IgD-negative memory B cell (primary cell): ENCODE measurements at regions not wholly inside any gene's neighbourhood (a gene's known extent, or its start where the extent isn't known, plus 50 kb on each side); places are given as distances from the start of the nearest gene placed in this dataset.

Experiments used
- H3K27ac Mint-ChIP-seq, 3 donors: one replicate each; pipeline ENCODE4 v1.8.0; 2020 to 2022; ENCODE audit warnings: mild to moderate bottlenecking in 3 of 3, mixed read lengths in 3 of 3, moderate library complexity in 1 of 3
- H3K27me3 Mint-ChIP-seq: one replicate; pipeline ENCODE4 v1.8.0; 2021; ENCODE audit warnings: mixed read lengths
- H3K36me3 Mint-ChIP-seq: one replicate; pipeline ENCODE4 v1.8.0; 2020; ENCODE audit warnings: mild to moderate bottlenecking, mixed read lengths
- H3K4me1 Mint-ChIP-seq, 3 donors: one replicate each; pipeline ENCODE4 v1.8.0; 2020 to 2022; ENCODE audit warnings: mixed read lengths in 3 of 3, mild to moderate bottlenecking in 1 of 3
- H3K4me3 Mint-ChIP-seq, 4 donors: one replicate each; pipeline ENCODE4 v1.8.0; 2020 to 2022; ENCODE audit warnings: mild to moderate bottlenecking in 4 of 4, mixed read lengths in 4 of 4, moderate library complexity in 3 of 4
- H3K9me3 Mint-ChIP-seq, 3 donors: one replicate each; pipeline ENCODE4 v1.8.0; 2020 to 2021; ENCODE audit warnings: mixed read lengths in 3 of 3, mild to moderate bottlenecking in 1 of 3

DNA sequence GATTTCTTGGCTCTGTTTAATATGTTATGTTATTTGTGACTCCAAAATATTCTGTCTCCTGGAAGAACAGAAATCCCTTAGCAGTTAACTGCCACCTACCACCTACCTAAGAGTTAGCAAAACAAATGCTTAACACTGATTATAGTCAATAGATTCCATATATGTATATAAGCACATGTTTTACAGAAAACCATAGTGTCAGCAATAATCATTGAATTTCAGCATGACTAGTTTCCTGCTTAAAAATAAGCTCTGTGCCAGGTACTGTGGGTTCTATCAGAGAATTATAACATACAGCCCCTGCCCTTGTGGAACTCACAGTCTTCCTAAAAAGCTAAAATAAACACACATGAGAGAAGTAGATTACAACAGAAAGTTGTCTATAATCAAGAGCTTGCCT lies 561.9 kb upstream of the CAMK1G start:
- H3K4me1 Mint-ChIP-seq = no peaks in the 10 kb centered on the region
- no peaks in the 10 kb centered on the region for H3K27me3 Mint-ChIP-seq
- no peak overlapping the region for H3K4me3 Mint-ChIP-seq
- H3K27ac Mint-ChIP-seq = no peak overlapping the region
- H3K9me3 Mint-ChIP-seq = peaks cover 0 to 20% (median 12%) of the 10 kb centered on the region in 3 donors
- H3K36me3 Mint-ChIP-seq = no peaks in the 10 kb centered on the region

DNA sequence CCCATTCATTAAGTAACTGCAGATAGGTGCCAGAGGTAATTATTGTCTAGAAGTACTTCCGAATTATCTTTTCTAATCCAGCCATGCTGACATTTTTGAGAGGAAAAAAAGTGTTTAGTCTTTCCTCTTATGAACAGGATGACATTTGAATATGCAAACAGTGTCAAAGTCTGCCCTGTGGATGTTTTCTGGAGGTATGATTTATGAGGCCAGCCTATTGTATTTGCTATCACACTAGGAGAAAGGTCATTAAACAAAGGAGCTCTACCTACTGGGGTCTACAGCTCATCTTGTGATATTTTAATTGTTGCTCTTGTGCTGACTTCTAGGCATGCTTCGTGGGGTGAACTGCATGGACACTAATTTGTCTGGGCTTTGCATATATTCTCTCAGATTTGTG lies 559.7 kb upstream of the CAMK1G start:
- Mint-ChIP-seq H3K27me3 (no peaks in the 10 kb centered on the region), H3K4me3 (no peak overlapping the region), H3K9me3 (peaks cover 2 to 19% (median 11%) of the 10 kb centered on the region in 3 donors), H3K27ac (no peak overlapping the region), H3K4me1 (no peaks in the 10 kb centered on the region), H3K36me3 (no peaks in the 10 kb centered on the region)

- H3K36me3 Mint-ChIP-seq = peaks cover 2% of the 10 kb centered on the region
- H3K4me3 Mint-ChIP-seq = no peak overlapping the region
- H3K27ac Mint-ChIP-seq = no peak overlapping the region
- no peaks in the 10 kb centered on the region for H3K4me1 Mint-ChIP-seq
- peaks cover 0 to 4% (median 2%) of the 10 kb centered on the region in 3 donors for H3K9me3 Mint-ChIP-seq
- no peaks in the 10 kb centered on the region for H3K27me3 Mint-ChIP-seq
Observed at GRCh38 chr1:209029737-209030136, 553.8 kb upstream of the CAMK1G start.

DNA sequence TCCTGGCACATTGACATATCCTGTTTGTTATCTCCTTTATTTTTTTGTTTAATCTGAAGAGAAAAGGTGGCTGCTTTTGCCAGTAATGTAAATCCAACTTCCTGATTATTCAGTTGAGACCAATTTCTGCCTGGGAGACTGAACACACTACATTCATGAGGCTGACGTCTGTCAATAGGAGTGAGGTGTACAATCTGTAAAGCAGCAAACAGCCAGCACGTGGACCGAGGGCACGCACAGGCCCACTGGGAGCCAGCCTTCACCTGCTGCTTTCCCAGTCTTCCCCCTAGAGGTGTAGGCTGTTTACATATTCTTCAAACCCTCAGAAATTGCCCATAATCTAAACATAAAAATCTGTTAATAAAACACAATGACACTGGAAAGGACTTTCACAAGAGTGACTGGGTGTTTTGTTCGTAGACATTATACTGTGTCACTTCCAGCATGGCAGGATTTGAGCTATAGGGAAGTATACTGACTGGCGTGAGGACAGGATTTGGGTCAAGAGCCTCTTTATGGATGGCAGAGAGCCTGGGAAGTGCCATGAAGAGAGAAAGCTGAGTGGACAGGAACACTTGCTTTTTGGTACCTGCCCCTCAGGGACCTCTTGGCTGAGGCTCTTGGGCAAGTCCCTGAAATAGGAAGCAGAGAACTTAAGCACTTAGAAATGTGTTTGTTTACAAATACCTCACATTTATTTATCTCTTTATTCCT lies 552.9 kb upstream of the CAMK1G start:
- no peak overlapping the region for H3K4me3 Mint-ChIP-seq
- H3K4me1 Mint-ChIP-seq = no peaks in the 10 kb centered on the region
- peaks cover 0 to 4% (median 2%) of the 10 kb centered on the region in 3 donors for H3K9me3 Mint-ChIP-seq
- no peaks in the 10 kb centered on the region for H3K27me3 Mint-ChIP-seq
- no peak overlapping the region for H3K27ac Mint-ChIP-seq
- H3K36me3 Mint-ChIP-seq = peaks cover 2% of the 10 kb centered on the region

DNA sequence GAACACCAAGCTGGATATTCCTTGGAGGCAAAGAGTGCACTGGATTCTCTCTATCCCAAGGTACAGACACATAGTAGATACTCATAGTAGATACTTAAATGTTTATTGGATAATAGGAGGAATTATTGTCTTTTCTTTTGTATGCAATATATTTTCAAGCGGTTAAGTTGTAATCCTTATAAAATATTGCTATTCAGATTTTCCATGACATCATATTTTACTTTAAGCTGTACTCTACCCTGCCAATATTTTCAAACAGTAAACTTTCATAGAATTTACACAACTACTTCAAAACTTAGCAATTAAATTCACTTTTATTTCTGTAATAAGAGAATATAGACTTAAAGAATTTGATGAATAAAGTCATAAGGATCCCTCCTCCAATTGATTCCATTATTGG lies 546.5 kb upstream of the CAMK1G start:
- H3K27me3 Mint-ChIP-seq = no peaks in the 10 kb centered on the region
- H3K4me3 Mint-ChIP-seq = no peak overlapping the region
- no peaks in the 10 kb centered on the region for H3K36me3 Mint-ChIP-seq
- H3K9me3 Mint-ChIP-seq = peaks cover 0 to 2% (median 0%) of the 10 kb centered on the region in 3 donors
- no peaks in the 10 kb centered on the region for H3K4me1 Mint-ChIP-seq
- H3K27ac Mint-ChIP-seq = no peak overlapping the region

DNA sequence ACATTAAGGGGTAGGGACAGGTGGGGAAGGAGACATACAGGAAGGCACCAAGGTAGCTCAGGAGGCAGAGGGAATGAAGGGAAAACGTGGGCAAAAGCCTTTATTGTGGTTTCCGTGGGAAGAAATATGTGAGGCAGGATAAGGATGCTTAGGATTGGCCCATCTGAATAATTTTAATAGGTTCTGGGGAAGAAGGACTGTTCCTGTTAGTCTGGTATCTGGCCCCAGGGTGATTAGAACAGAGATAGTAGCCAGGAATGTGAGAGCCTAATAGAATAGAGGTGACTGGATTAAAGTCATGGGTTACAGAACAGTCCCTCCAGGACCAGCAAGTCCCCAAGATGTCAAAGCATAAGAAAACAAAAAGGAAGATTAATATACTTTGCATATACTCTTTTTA lies 545.2 kb upstream of the CAMK1G start:
- Mint-ChIP-seq H3K27ac (no peak overlapping the region), H3K36me3 (no peaks in the 10 kb centered on the region), H3K4me1 (no peaks in the 10 kb centered on the region), H3K27me3 (no peaks in the 10 kb centered on the region), H3K9me3 (peaks cover 0 to 3% (median 2%) of the 10 kb centered on the region in 3 donors), H3K4me3 (no peak overlapping the region)

- no peak overlapping the region for H3K4me3 Mint-ChIP-seq
- H3K27me3 Mint-ChIP-seq = no peaks in the 10 kb centered on the region
- no peaks in the 10 kb centered on the region for H3K36me3 Mint-ChIP-seq
- H3K4me1 Mint-ChIP-seq = no peaks in the 10 kb centered on the region
- peaks cover 0 to 3% (median 2%) of the 10 kb centered on the region in 3 donors for H3K9me3 Mint-ChIP-seq
- no peak overlapping the region for H3K27ac Mint-ChIP-seq
Observed at GRCh38 chr1:209038735-209039134, 544.8 kb upstream of the CAMK1G start.

- peaks cover 0 to 3% (median 3%) of the 10 kb centered on the region in 3 donors for H3K9me3 Mint-ChIP-seq
- H3K27me3 Mint-ChIP-seq = no peaks in the 10 kb centered on the region
- H3K27ac Mint-ChIP-seq = no peak overlapping the region
- no peaks in the 10 kb centered on the region for H3K36me3 Mint-ChIP-seq
- H3K4me3 Mint-ChIP-seq = no peak overlapping the region
- H3K4me1 Mint-ChIP-seq = no peaks in the 10 kb centered on the region
Observed at GRCh38 chr1:209040351-209040750, 543.2 kb upstream of the CAMK1G start.

GRCh38 chr1:209041927-209042326 lies 541.6 kb upstream of the CAMK1G start:
- Mint-ChIP-seq H3K27ac (no peak overlapping the region), H3K4me3 (no peak overlapping the region), H3K9me3 (peaks cover 0 to 3% (median 3%) of the 10 kb centered on the region in 3 donors), H3K36me3 (no peaks in the 10 kb centered on the region), H3K27me3 (no peaks in the 10 kb centered on the region), H3K4me1 (no peaks in the 10 kb centered on the region)

DNA sequence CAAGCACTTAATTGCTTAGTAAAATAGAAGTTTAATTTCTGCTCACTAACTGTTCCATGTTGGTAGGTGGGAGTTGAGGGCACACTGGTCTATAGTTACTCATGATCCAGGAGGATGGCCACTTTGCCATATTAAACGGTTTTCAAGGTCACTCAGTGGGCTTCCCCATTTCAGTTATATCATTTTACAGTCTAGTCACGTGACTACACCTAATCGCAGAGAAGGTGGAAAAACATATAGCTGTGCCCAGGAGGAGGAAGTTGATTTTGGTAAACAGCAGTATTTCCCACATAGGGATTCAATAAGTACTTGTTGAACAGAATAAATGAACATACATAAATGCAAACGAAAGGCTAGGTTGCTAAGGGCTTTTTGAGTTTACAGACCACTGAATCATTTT lies 541.1 kb upstream of the CAMK1G start:
- Mint-ChIP-seq H3K9me3 (peaks cover 0 to 3% (median 3%) of the 10 kb centered on the region in 3 donors), H3K4me3 (no peak overlapping the region), H3K27me3 (no peaks in the 10 kb centered on the region), H3K4me1 (no peaks in the 10 kb centered on the region), H3K36me3 (no peaks in the 10 kb centered on the region), H3K27ac (no peak overlapping the region)

GRCh38 chr1:209045331-209046057 lies 538.0 kb upstream of the CAMK1G start:
- H3K36me3 Mint-ChIP-seq = no peaks in the 10 kb centered on the region
- no peak overlapping the region for H3K27ac Mint-ChIP-seq

GRCh38 chr1:209046058-209046417 lies 537.5 kb upstream of the CAMK1G start:
- Mint-ChIP-seq H3K36me3 (no peaks in the 10 kb centered on the region), H3K27ac (no peak overlapping the region), H3K4me1 (no peaks in the 10 kb centered on the region)

More at GRCh38 chr1:209045331-209046057, 538.0 kb upstream of the CAMK1G start:
- Mint-ChIP-seq H3K4me3 (no peak overlapping the region), H3K4me1 (no peaks in the 10 kb centered on the region), H3K9me3 (peaks cover 0 to 3% (median 3%) of the 10 kb centered on the region in 3 donors), H3K27me3 (no peaks in the 10 kb centered on the region)

GRCh38 chr1:209046935-209047334 lies 536.6 kb upstream of the CAMK1G start:
- peaks cover 0 to 3% (median 3%) of the 10 kb centered on the region in 3 donors for H3K9me3 Mint-ChIP-seq
- H3K4me1 Mint-ChIP-seq = no peaks in the 10 kb centered on the region
- H3K27me3 Mint-ChIP-seq = no peaks in the 10 kb centered on the region

More at GRCh38 chr1:209046058-209046417, 537.5 kb upstream of the CAMK1G start:
- no peaks in the 10 kb centered on the region for H3K27me3 Mint-ChIP-seq
- H3K4me3 Mint-ChIP-seq = no peak overlapping the region
- H3K9me3 Mint-ChIP-seq = peaks cover 0 to 3% (median 3%) of the 10 kb centered on the region in 3 donors

DNA sequence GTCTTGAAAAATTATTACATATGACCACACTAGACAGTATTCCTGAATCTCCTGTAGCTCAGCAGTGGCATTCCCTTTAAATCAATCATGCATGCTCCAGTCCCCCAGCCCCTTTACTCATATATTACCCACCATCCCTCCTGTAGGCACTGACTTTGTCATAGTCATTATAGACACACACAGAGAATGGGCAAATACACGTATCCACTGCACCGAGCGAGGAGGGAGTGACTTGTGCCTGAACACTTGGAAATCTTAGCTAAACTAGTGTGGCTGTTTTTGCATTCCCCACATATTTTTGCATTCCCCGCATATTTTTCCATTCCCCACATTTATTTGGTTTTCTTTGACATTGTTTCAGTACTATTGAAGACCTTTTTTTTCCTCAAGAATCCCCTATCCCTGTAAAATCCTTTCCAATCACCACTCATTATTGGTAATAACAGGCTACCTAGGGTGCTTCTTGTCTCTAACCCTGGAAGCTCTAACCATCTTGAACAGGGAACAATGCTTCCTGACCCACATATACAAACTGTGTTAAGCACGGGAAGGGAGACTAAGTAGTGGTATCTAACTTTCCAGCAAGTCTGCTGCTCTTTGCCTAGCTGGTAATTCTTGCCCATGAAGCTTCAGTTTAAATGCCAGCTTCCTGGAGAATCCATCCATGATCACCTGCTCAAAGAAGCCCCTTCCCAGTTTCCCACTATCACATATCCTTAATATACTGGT lies 534.4 kb upstream of the CAMK1G start:
- Mint-ChIP-seq H3K27ac (no peak overlapping the region), H3K4me3 (no peak overlapping the region), H3K27me3 (no peaks in the 10 kb centered on the region), H3K9me3 (peaks cover 0 to 5% (median 0%) of the 10 kb centered on the region in 3 donors), H3K4me1 (no peaks in the 10 kb centered on the region), H3K36me3 (no peaks in the 10 kb centered on the region)

More at GRCh38 chr1:209046935-209047334, 536.6 kb upstream of the CAMK1G start:
- H3K36me3 Mint-ChIP-seq = no peaks in the 10 kb centered on the region
- no peak overlapping the region for H3K4me3 Mint-ChIP-seq
- no peak overlapping the region for H3K27ac Mint-ChIP-seq

- H3K27ac Mint-ChIP-seq = no peak overlapping the region
- no peaks in the 10 kb centered on the region for H3K36me3 Mint-ChIP-seq
- H3K4me3 Mint-ChIP-seq = no peak overlapping the region
- peaks cover 0 to 4% (median 3%) of the 10 kb centered on the region in 3 donors for H3K9me3 Mint-ChIP-seq
- H3K4me1 Mint-ChIP-seq = no peaks in the 10 kb centered on the region
- no peaks in the 10 kb centered on the region for H3K27me3 Mint-ChIP-seq
Observed at GRCh38 chr1:209051570-209051969, 531.9 kb upstream of the CAMK1G start.
